ENCODE measurements at regions not wholly inside any gene's neighbourhood (a gene's known extent, or its start where the extent isn't known, plus 50 kb on each side); places are given as distances from the start of the nearest gene placed in this dataset.

DNA sequence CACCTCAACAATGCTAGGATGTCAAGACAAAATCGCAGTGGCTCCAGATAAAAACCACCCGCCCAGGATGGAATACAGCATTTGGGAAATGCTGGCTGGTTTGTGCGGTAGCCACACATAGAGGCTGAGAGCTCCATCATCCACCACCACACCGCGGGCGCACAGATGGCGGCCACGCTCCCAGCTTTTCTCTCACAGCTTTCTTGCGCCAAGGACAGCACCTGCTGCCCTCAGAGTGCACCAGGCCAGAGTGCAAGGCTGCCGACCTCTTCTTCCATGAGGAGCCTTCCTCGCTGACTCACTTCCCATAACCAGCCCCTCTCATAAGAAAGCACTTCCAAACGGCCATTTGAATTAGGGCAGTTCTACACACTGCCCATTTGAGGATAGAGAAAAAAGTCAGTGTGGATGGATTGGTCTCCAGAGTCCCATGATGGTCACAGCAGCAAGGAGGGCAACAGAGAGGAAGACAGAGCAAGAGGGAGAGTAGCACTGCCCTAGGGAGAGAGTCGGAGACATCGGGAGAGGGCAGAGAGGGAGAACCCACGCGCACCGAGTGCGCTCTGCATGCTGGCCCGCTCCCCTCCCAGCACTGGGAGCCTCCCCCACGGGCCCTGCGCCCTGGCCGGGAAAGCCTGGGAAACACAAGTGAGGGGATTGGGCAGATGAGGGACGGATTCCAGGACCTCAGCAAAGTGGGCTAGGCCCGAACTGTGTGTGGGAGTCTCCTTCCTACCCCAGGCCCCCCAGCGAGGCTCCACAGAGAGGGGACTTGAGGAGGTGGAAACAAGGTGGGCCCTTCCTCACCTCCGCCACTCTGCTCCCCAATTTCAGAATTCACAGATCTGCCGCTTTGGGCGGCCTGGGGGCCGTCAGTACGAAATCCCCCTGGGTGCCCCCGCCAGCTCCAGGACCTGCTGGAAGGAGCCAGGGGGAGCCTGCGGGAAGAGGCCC is 156.9 kb downstream of the USP12 start:
- no peaks in the 10 kb centered on the region for H3K36me3 ChIP-seq (ENCODE audit: insufficient read depth, insufficient read length, low read length)
- DNase-seq (ENCODE audit: low read depth, low spot score): no peak
- H3K9me3 ChIP-seq (ENCODE audit: insufficient read depth, low read length): no peaks in the 10 kb centered on the region
- no peaks in the 10 kb centered on the region for H3K27me3 ChIP-seq (ENCODE audit: insufficient read depth, insufficient read length)
- H3K4me1 ChIP-seq (ENCODE audit: insufficient read depth, insufficient read length): no peaks in the 10 kb centered on the region
- H3K4me3 ChIP-seq (ENCODE audit: insufficient read length, low read depth): no peak overlapping the region
- TF ChIP-seq SUZ12 (IDR thresholded peaks at IDR 0.05; ENCODE audit: extremely low read depth, insufficient read depth, insufficient read length) (no peak), ZNF274 (IDR thresholded peaks at IDR 0.05; ENCODE audit: low read depth, low read length) (no peak), YY1 (IDR thresholded peaks at IDR 0.05; ENCODE audit: insufficient read depth, insufficient read length) (no peak)
- H3K9ac ChIP-seq (ENCODE audit: insufficient read length, low read depth): no peak overlapping the region

GRCh38 chr13:27012482-27013197 is 159.0 kb downstream of the USP12 start:
- Histone ChIP-seq H3K27me3 (ENCODE audit: insufficient read depth, insufficient read length) (peaks cover under 1% of the 10 kb centered on the region), H3K9me3 (ENCODE audit: insufficient read depth, low read length) (no peaks in the 10 kb centered on the region), H3K4me1 (ENCODE audit: insufficient read depth, insufficient read length) (no peaks in the 10 kb centered on the region), H3K4me3 (ENCODE audit: insufficient read length, low read depth) (no peak overlapping the region), H3K9ac (ENCODE audit: insufficient read length, low read depth) (no peak overlapping the region), H3K36me3 (ENCODE audit: insufficient read depth, insufficient read length, low read length) (no peaks in the 10 kb centered on the region)
- DNase-seq (ENCODE audit: low read depth, low spot score): no peak
- TF ChIP-seq YY1 (IDR thresholded peaks at IDR 0.05; ENCODE audit: insufficient read depth, insufficient read length) (no peak), ZNF274 (IDR thresholded peaks at IDR 0.05; ENCODE audit: low read depth, low read length) (no peak), SUZ12 (IDR thresholded peaks at IDR 0.05; ENCODE audit: extremely low read depth, insufficient read depth, insufficient read length) (no peak)

DNA sequence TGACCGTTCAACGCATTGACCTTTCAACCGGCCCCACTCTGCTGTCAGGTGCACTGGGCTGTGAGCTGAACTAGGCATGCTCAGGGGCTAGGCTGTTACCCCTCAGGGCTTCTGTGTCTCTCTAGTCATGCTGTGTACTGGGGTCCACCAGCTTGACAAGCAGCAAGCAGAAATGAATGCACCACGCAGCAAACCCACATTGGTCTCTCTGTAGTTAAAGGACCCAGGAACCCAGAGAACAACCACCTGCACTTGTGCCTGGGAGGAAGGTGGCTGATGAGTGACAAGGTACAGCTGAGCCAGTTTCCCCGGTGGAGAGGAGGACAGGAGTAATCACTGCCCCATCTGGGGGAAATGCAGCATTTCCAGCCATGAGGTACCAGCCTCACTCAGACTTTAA is 159.9 kb downstream of the USP12 start:
- TF ChIP-seq SUZ12 (IDR thresholded peaks at IDR 0.05; ENCODE audit: extremely low read depth, insufficient read depth, insufficient read length): no peak
- no peak for TF ChIP-seq YY1 (IDR thresholded peaks at IDR 0.05; ENCODE audit: insufficient read depth, insufficient read length)
- TF ChIP-seq ZNF274 (IDR thresholded peaks at IDR 0.05; ENCODE audit: low read depth, low read length): no peak
- Histone ChIP-seq H3K9ac (ENCODE audit: insufficient read length, low read depth) (no peak overlapping the region), H3K4me3 (ENCODE audit: insufficient read length, low read depth) (no peak overlapping the region), H3K36me3 (ENCODE audit: insufficient read depth, insufficient read length, low read length) (no peaks in the 10 kb centered on the region), H3K27me3 (ENCODE audit: insufficient read depth, insufficient read length) (peaks cover 2% of the 10 kb centered on the region), H3K4me1 (ENCODE audit: insufficient read depth, insufficient read length) (no peaks in the 10 kb centered on the region), H3K9me3 (ENCODE audit: insufficient read depth, low read length) (no peaks in the 10 kb centered on the region)
- DNase-seq (ENCODE audit: low read depth, low spot score): no peak

DNA sequence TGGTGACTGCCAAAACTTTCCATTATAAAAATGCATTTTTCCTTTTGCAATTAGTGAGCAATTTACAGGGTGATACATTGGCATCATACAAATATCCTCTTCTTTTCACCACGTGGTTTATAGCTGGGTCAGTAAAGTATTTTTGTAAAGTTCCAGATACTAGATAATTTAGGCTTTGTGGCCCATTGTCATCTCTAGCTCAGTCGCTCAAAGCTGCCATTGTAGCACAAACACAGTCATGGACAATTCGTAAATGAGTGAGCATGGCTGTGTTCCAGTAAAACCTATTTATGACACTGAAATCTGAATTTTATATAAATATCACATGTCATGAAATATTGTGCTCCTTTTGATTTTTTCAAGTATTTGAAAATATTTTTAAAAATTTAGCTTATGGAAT is 162.9 kb downstream of the USP12 start:
- H3K4me1 ChIP-seq (ENCODE audit: insufficient read depth, insufficient read length): no peaks in the 10 kb centered on the region
- no peaks in the 10 kb centered on the region for H3K36me3 ChIP-seq (ENCODE audit: insufficient read depth, insufficient read length, low read length)
- no peak for TF ChIP-seq YY1 (IDR thresholded peaks at IDR 0.05; ENCODE audit: insufficient read depth, insufficient read length)
- no peak for TF ChIP-seq ZNF274 (IDR thresholded peaks at IDR 0.05; ENCODE audit: low read depth, low read length)
- no peak for TF ChIP-seq SUZ12 (IDR thresholded peaks at IDR 0.05; ENCODE audit: extremely low read depth, insufficient read depth, insufficient read length)
- peaks cover 2% of the 10 kb centered on the region for H3K27me3 ChIP-seq (ENCODE audit: insufficient read depth, insufficient read length)
- no peak for DNase-seq (ENCODE audit: low read depth, low spot score)
- H3K9ac ChIP-seq (ENCODE audit: insufficient read length, low read depth): no peak overlapping the region
- H3K9me3 ChIP-seq (ENCODE audit: insufficient read depth, low read length): no peaks in the 10 kb centered on the region
- H3K4me3 ChIP-seq (ENCODE audit: insufficient read length, low read depth): no peak overlapping the region

DNA sequence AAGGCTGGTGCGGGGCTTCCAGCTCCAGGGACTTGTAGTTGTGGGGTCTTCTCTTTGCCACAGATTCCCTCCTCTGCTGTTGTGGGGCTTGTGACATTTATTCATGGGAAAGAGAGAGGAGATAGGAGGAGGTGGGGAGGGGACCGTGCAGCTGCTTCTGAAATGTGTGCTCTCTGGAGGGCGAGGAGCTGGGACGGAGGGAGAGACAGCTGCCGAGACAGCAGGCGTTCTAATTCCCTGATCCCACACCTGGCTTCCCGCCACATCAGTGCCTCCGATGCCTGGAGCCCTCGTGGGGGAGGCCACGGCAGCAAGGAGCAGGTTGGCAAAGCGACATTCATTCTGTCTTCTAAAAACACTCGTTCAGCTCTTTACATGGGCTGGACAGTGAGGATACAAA is 164.4 kb downstream of the USP12 start:
- no peak overlapping the region for H3K9ac ChIP-seq (ENCODE audit: insufficient read length, low read depth)
- no peaks in the 10 kb centered on the region for H3K36me3 ChIP-seq (ENCODE audit: insufficient read depth, insufficient read length, low read length)
- no peaks in the 10 kb centered on the region for H3K4me1 ChIP-seq (ENCODE audit: insufficient read depth, insufficient read length)
- H3K27me3 ChIP-seq (ENCODE audit: insufficient read depth, insufficient read length): peaks cover 2% of the 10 kb centered on the region
- no peak overlapping the region for H3K4me3 ChIP-seq (ENCODE audit: insufficient read length, low read depth)
- H3K9me3 ChIP-seq (ENCODE audit: insufficient read depth, low read length): peaks cover 6% of the 10 kb centered on the region; the same call in 1 of the 2 replicates
- TF ChIP-seq SUZ12 (IDR thresholded peaks at IDR 0.05; ENCODE audit: extremely low read depth, insufficient read depth, insufficient read length) (no peak), ZNF274 (IDR thresholded peaks at IDR 0.05; ENCODE audit: low read depth, low read length) (no peak), YY1 (IDR thresholded peaks at IDR 0.05; ENCODE audit: insufficient read depth, insufficient read length) (no peak)
- no peak for DNase-seq (ENCODE audit: low read depth, low spot score)

GRCh38 chr13:27006519-27007161 is 165.0 kb downstream of the USP12 start:
- no peak overlapping the region for H3K9ac ChIP-seq (ENCODE audit: insufficient read length, low read depth)
- H3K27me3 ChIP-seq (ENCODE audit: insufficient read depth, insufficient read length): peaks cover 2% of the 10 kb centered on the region
- H3K9me3 ChIP-seq (ENCODE audit: insufficient read depth, low read length): peaks cover 6% of the 10 kb centered on the region; the same call in 1 of the 2 replicates
- no peak for DNase-seq (ENCODE audit: low read depth, low spot score)
- no peaks in the 10 kb centered on the region for H3K36me3 ChIP-seq (ENCODE audit: insufficient read depth, insufficient read length, low read length)
- H3K4me3 ChIP-seq (ENCODE audit: insufficient read length, low read depth): no peak overlapping the region
- no peaks in the 10 kb centered on the region for H3K4me1 ChIP-seq (ENCODE audit: insufficient read depth, insufficient read length)
- TF ChIP-seq YY1 (IDR thresholded peaks at IDR 0.05; ENCODE audit: insufficient read depth, insufficient read length) (no peak), SUZ12 (IDR thresholded peaks at IDR 0.05; ENCODE audit: extremely low read depth, insufficient read depth, insufficient read length) (no peak), ZNF274 (IDR thresholded peaks at IDR 0.05; ENCODE audit: low read depth, low read length) (no peak)
